ENCODE measurements at regions not wholly inside any gene's neighbourhood (a gene's known extent, or its start where the extent isn't known, plus 50 kb on each side); places are given as distances from the start of the nearest gene placed in this dataset.

- Histone ChIP-seq H3K27ac (no peak overlapping the region), H3K27me3 (no peaks in the 10 kb centered on the region), H3K9me3 (no peaks in the 10 kb centered on the region), H3K4me1 (no peaks in the 10 kb centered on the region), H3K36me3 (no peaks in the 10 kb centered on the region), H3K4me3 (no peak overlapping the region)
- DNase-seq (no peak), ATAC-seq (no peak)
- in situ Hi-C loops (cut with MboI; ENCODE audit: low sequenced_read_pairs in 4 of 4): loop anchor here in 1 of 4 donors (25.0 kb wide), 1 partner anchor 91 kb away; no protein-coding TSS in a partner anchor
- no peak for TF ChIP-seq POLR2A (IDR thresholded peaks at IDR 0.05)
- TF ChIP-seq, protein P1, sequence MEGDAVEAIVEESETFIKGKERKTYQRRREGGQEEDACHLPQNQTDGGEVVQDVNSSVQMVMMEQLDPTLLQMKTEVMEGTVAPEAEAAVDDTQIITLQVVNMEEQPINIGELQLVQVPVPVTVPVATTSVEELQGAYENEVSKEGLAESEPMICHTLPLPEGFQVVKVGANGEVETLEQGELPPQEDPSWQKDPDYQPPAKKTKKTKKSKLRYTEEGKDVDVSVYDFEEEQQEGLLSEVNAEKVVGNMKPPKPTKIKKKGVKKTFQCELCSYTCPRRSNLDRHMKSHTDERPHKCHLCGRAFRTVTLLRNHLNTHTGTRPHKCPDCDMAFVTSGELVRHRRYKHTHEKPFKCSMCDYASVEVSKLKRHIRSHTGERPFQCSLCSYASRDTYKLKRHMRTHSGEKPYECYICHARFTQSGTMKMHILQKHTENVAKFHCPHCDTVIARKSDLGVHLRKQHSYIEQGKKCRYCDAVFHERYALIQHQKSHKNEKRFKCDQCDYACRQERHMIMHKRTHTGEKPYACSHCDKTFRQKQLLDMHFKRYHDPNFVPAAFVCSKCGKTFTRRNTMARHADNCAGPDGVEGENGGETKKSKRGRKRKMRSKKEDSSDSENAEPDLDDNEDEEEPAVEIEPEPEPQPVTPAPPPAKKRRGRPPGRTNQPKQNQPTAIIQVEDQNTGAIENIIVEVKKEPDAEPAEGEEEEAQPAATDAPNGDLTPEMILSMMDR (IDR thresholded peaks at IDR 0.05 in 4 of 5, conservative IDR thresholded peaks at IDR 0.05 in 1 of 5): no peak
- intact Hi-C loops (cut with DNase I; ENCODE audit: low total_unique reads): no loop called here
Observed at GRCh38 chr9:129471201-129472019, 149.5 kb downstream of the C9orf50 start.

DNA sequence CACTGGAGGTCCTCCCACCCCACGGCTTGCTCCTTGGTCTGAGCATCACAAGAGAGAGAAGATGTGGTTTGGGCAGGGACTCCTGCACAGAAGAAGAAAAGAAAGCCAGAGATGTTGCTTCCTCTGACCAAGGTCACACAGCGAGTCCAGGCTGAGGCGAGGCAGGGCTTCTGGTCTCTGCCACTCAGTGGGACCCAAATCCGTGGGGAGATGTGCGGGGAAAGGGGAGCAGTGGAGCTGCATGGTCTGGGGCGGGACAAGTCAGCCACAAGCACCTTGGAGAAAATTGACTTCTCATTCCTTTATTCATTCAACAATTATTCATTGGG lies 150.9 kb downstream of the C9orf50 start:
- no peak for ATAC-seq
- intact Hi-C loops (cut with DNase I; ENCODE audit: low total_unique reads): no loop called here

GRCh38 chr9:129469188-129469987 lies 151.5 kb downstream of the C9orf50 start:
- in situ Hi-C loops (cut with MboI; ENCODE audit: low sequenced_read_pairs in 4 of 4): loop anchor here in 1 of 4 donors (25.0 kb wide), 1 partner anchor 93 kb away; no protein-coding TSS in a partner anchor
- DNase-seq: no peak
- no peak overlapping the region for H3K4me3 ChIP-seq
- H3K9me3 ChIP-seq: no peaks in the 10 kb centered on the region
- TF ChIP-seq, protein P1 (IDR thresholded peaks at IDR 0.05 in 4 of 5, conservative IDR thresholded peaks at IDR 0.05 in 1 of 5): no peak
- TF ChIP-seq POLR2A (IDR thresholded peaks at IDR 0.05): no peak
- H3K27me3 ChIP-seq: no peaks in the 10 kb centered on the region
- H3K27ac ChIP-seq: no peak overlapping the region
- no peaks in the 10 kb centered on the region for H3K4me1 ChIP-seq
- H3K36me3 ChIP-seq: no peaks in the 10 kb centered on the region
- intact Hi-C loops (cut with DNase I; ENCODE audit: low total_unique reads): no loop called here
- no peak for ATAC-seq

More for the DNA sequence above, 150.9 kb downstream of the C9orf50 start:
- in situ Hi-C loops (cut with MboI; ENCODE audit: low sequenced_read_pairs in 4 of 4): loop anchor here in 1 of 4 donors (25.0 kb wide), 1 partner anchor 92 kb away; no protein-coding TSS in a partner anchor
- no peak for DNase-seq
- no peaks in the 10 kb centered on the region for H3K9me3 ChIP-seq
- no peaks in the 10 kb centered on the region for H3K36me3 ChIP-seq
- H3K27me3 ChIP-seq: no peaks in the 10 kb centered on the region
- H3K27ac ChIP-seq: no peak overlapping the region
- H3K4me1 ChIP-seq: no peaks in the 10 kb centered on the region
- no peak for TF ChIP-seq POLR2A (IDR thresholded peaks at IDR 0.05)
- no peak overlapping the region for H3K4me3 ChIP-seq

- ATAC-seq: no peak
- in situ Hi-C loops (cut with MboI; ENCODE audit: low sequenced_read_pairs in 4 of 4) (loop anchor here in 1 of 4 donors (25.0 kb wide), 1 partner anchor 94 kb away; no protein-coding TSS in a partner anchor), intact Hi-C loops (cut with DNase I; ENCODE audit: low total_unique reads) (no loop called here)
- Histone ChIP-seq H3K4me3 (no peak overlapping the region), H3K4me1 (no peaks in the 10 kb centered on the region), H3K9me3 (no peaks in the 10 kb centered on the region), H3K27me3 (no peaks in the 10 kb centered on the region), H3K27ac (no peak overlapping the region), H3K36me3 (no peaks in the 10 kb centered on the region)
- no peak for TF ChIP-seq POLR2A (IDR thresholded peaks at IDR 0.05)
- TF ChIP-seq, protein P1 (IDR thresholded peaks at IDR 0.05 in 4 of 5, conservative IDR thresholded peaks at IDR 0.05 in 1 of 5): no peak
- DNase-seq: no peak
Observed at GRCh38 chr9:129467739-129468666, 152.9 kb downstream of the C9orf50 start.
